Upper lobe of right lung (tissue), 1 donor: ENCODE measurements at regions not wholly inside any gene's neighbourhood (a gene's known extent, or its start where the extent isn't known, plus 50 kb on each side); places are given as distances from the start of the nearest gene placed in this dataset.

ENCODE experiments used
- ATAC-seq: fragments of 200-7000 bp; cut with Tn5 transposase; one replicate; pipeline ENCODE4 v1.9.1; 2020; ENCODE audit warnings: mild to moderate bottlenecking, moderate library complexity
- DNase-seq: peaks from one replicate; pipeline ENCODE4 v3.0.0-alpha.2; 2020
- H3K27ac ChIP-seq: fragments of 200-600 bp; one replicate; pipeline ENCODE4 v1.8.0; 2022
- H3K27me3 ChIP-seq: fragments of 200-600 bp; one replicate; pipeline ENCODE4 v1.8.0; 2022; ENCODE audit warnings: mild to moderate bottlenecking
- H3K36me3 ChIP-seq: fragments of 200-600 bp; one replicate; pipeline ENCODE4 v1.8.0; 2022
- H3K4me1 ChIP-seq: fragments of 200-600 bp; one replicate; pipeline ENCODE4 v1.8.0; 2022
- H3K4me3 ChIP-seq: fragments of 200-600 bp; one replicate; pipeline ENCODE4 v1.8.0; 2022; ENCODE audit warnings: mild to moderate bottlenecking
- H3K9me3 ChIP-seq: fragments of 200-600 bp; one replicate; pipeline ENCODE4 v1.8.0; 2022
- CTCF ChIP-seq: fragments of 200-600 bp; IDR thresholded peaks from one replicate; pipeline ENCODE4 v1.8.0; 2022; ENCODE audit warnings: antibody characterized with exemption
- intact Hi-C: fragments of 100-400 bp; cut with DNase I; formaldehyde crosslinking; loops from one replicate; pipeline ENCODE4 v1.11.0; 2022
- donor health status: DM: no; HTN: yes; CAD: no; lungs with severe emphysema.

- ATAC-seq, result no peak
- H3K27me3 ChIP-seq, result no peaks in the 10 kb centered on the region
- H3K4me3 ChIP-seq, result no peak overlapping the region
- no peaks in the 10 kb centered on the region for H3K9me3 ChIP-seq
- TF ChIP-seq CTCF, result no peak
- no peak for DNase-seq
- H3K27ac ChIP-seq, result no peak overlapping the region
- no peaks in the 10 kb centered on the region for H3K4me1 ChIP-seq
- H3K36me3 ChIP-seq, result no peaks in the 10 kb centered on the region
- intact Hi-C loops, result no loop called here
Observed at GRCh38 chr5:44441460-44441859, 52.2 kb upstream of the FGF10 start.

- H3K36me3 ChIP-seq, result no peaks in the 10 kb centered on the region
- DNase-seq (no peak), ATAC-seq (no peak)
- intact Hi-C loops, result no loop called here
- H3K4me3 ChIP-seq, result no peak overlapping the region
- no peaks in the 10 kb centered on the region for H3K9me3 ChIP-seq
- H3K27me3 ChIP-seq, result no peaks in the 10 kb centered on the region
- no peak for TF ChIP-seq CTCF
- H3K27ac ChIP-seq, result no peak overlapping the region
- H3K4me1 ChIP-seq, result no peaks in the 10 kb centered on the region
Observed at GRCh38 chr5:44440186-44440585, 51.0 kb upstream of the FGF10 start.
